Breast epithelium (tissue), 4 donors: ENCODE measurements at regions not wholly inside any gene's neighbourhood (a gene's known extent, or its start where the extent isn't known, plus 50 kb on each side); places are given as distances from the start of the nearest gene placed in this dataset.

Source experiments
- DNase-seq, 2 donors: peaks; one replicate each; pipeline ENCODE4 v3.0.0-alpha.2; 2019; ENCODE audit warnings: low spot score in 2 of 2
- H3K27ac ChIP-seq, 2 donors: fragments of 200-600 bp; sonication (generic) in 1 of 2; one replicate each; pipeline ENCODE4 v1.5.1; 2016 to 2019; ENCODE audit warnings: mild to moderate bottlenecking in 1 of 2
- H3K27me3 ChIP-seq, 2 donors: fragments of 200-600 bp; sonication (generic) in 1 of 2; one replicate each; pipeline versions ENCODE4 v1.5.1 to v1.6.0; 2017 to 2019; ENCODE audit warnings: control low read depth in 1 of 2, mild to moderate bottlenecking in 1 of 2
- H3K36me3 ChIP-seq: fragments of 200-600 bp; one replicate; pipeline ENCODE4 v1.5.1; 2019
- H3K4me1 ChIP-seq, 2 donors: fragments of 200-600 bp; sonication (generic); one replicate each; pipeline ENCODE4 v1.5.1; 2016 to 2019; ENCODE audit warnings: control low read depth in 1 of 2
- H3K4me3 ChIP-seq, 3 donors: fragments of 200-600 bp; sonication (generic); 1 replicate in 2 of 3; 2 replicates in 1 of 3; pipeline ENCODE4 v1.5.1; 2016 to 2019; ENCODE audit warnings: mild to moderate bottlenecking in 3 of 3, moderate library complexity in 2 of 3
- H3K9me3 ChIP-seq, 2 donors: fragments of 200-600 bp; sonication (generic) in 1 of 2; one replicate each; pipeline ENCODE4 v1.5.1; 2016 to 2019; ENCODE audit warnings: control low read depth in 1 of 2
- POLR2A ChIP-seq: fragments of 450-650 bp; IDR thresholded peaks from one replicate; pipeline ENCODE4 v1.6.1; 2016; ENCODE audit warnings: antibody characterized with exemption, mild to moderate bottlenecking, moderate library complexity
- POLR2AphosphoS5 ChIP-seq, 3 donors: sonication (generic); formaldehyde crosslinking; IDR thresholded peaks; one replicate each; pipeline ENCODE4 v1.6.1; 2017; ENCODE audit warnings: antibody characterized with exemption in 3 of 3
- intact Hi-C: fragments of 100-400 bp; cut with DNase I; formaldehyde crosslinking; loops from one replicate; pipeline ENCODE4 v1.15.1; 2023; ENCODE audit warnings: low total_unique reads
- TF ChIP-seq, protein P1 (sequence below), 3 donors: fragments of 450-650 bp; IDR thresholded peaks; one replicate each; pipeline ENCODE4 v1.5.1; 2016 to 2017; ENCODE audit warnings: antibody characterized with exemption in 3 of 3, mild to moderate bottlenecking in 3 of 3, moderate library complexity in 3 of 3

DNA sequence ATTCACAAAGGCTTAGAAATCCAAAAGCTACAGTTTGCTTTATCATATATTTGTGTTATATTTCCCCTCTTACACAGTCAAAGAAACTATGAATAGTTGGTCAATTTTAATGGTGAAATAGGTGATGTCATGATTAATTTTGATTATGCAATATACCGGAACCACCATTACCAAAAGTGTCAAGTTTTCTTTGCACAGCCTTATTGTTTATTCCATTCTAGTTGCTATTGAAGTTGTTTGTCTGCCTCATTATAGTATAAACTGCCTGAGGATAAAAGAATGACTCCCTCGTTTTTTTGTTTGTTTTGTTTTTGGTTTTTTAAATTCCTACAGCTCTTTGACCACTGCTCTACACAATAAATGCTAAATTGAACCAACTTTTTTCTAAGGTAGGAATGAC is 690.6 kb upstream of the ZP4 start:
- Histone ChIP-seq H3K9me3 (no peaks in the 10 kb centered on the region), H3K4me3 (no peak overlapping the region), H3K27ac (no peak overlapping the region), H3K27me3 (no peaks in the 10 kb centered on the region), H3K4me1 (no peaks in the 10 kb centered on the region), H3K36me3 (no peaks in the 10 kb centered on the region)
- TF ChIP-seq POLR2AphosphoS5 (IDR thresholded peaks at IDR 0.05) (no peak), POLR2A (no peak)
- TF ChIP-seq, protein P1, sequence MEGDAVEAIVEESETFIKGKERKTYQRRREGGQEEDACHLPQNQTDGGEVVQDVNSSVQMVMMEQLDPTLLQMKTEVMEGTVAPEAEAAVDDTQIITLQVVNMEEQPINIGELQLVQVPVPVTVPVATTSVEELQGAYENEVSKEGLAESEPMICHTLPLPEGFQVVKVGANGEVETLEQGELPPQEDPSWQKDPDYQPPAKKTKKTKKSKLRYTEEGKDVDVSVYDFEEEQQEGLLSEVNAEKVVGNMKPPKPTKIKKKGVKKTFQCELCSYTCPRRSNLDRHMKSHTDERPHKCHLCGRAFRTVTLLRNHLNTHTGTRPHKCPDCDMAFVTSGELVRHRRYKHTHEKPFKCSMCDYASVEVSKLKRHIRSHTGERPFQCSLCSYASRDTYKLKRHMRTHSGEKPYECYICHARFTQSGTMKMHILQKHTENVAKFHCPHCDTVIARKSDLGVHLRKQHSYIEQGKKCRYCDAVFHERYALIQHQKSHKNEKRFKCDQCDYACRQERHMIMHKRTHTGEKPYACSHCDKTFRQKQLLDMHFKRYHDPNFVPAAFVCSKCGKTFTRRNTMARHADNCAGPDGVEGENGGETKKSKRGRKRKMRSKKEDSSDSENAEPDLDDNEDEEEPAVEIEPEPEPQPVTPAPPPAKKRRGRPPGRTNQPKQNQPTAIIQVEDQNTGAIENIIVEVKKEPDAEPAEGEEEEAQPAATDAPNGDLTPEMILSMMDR (IDR thresholded peaks at IDR 0.05): no peak
- DNase-seq: no peak
- intact Hi-C loops: no loop called here

DNA sequence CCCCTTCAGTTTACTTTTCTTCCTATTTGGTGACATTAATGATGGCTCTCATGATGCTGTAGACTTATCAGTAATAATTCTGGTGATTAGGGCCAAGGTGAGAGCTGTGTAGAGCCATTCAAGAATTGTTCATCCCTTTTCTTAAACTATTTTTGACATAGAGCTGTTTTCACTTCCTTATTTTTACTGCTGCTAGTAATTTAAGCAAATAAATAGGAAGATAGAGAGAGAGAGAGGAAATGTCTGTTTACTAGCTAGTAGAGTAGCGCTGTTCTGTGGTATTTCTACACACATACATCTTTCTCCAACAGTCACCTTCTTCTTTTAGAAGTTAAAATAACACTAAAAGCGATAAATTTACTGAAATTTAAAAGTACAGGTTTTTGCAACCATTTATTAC is 678.0 kb upstream of the ZP4 start:
- no peak overlapping the region for H3K4me3 ChIP-seq
- no peaks in the 10 kb centered on the region for H3K4me1 ChIP-seq
- H3K9me3 ChIP-seq: no peaks in the 10 kb centered on the region
- no peak for DNase-seq
- no peak overlapping the region for H3K27ac ChIP-seq
- H3K36me3 ChIP-seq: no peaks in the 10 kb centered on the region
- TF ChIP-seq POLR2A: no peak
- TF ChIP-seq, protein P1 (IDR thresholded peaks at IDR 0.05): no peak
- no peak for TF ChIP-seq POLR2AphosphoS5 (IDR thresholded peaks at IDR 0.05)
- no peaks in the 10 kb centered on the region for H3K27me3 ChIP-seq
- intact Hi-C loops: no loop called here

DNA sequence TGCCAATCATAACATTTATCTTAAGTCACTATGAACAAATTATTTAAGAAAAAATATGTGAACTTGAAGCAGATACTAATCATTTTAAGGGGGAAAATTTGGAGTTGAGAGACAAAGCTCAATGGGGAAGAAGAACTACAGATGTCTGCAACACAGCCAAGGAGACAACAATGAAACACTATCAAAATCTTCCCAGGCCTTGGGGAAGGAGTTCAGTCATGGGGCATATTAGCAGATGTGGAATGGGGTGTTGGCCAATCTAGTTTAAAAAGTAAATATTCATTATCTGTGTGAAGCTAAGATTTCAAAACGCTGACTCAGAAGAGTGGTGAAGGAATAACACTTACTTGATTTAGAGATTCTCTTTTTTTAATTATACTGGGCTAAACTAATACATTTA is 671.6 kb upstream of the ZP4 start:
- intact Hi-C loops: no loop called here
- H3K4me1 ChIP-seq: no peaks in the 10 kb centered on the region
- H3K9me3 ChIP-seq: no peaks in the 10 kb centered on the region
- DNase-seq: no peak
- H3K27me3 ChIP-seq: no peaks in the 10 kb centered on the region
- H3K4me3 ChIP-seq: no peak overlapping the region
- no peaks in the 10 kb centered on the region for H3K36me3 ChIP-seq
- TF ChIP-seq POLR2A: no peak
- TF ChIP-seq POLR2AphosphoS5 (IDR thresholded peaks at IDR 0.05): no peak
- TF ChIP-seq, protein P1 (IDR thresholded peaks at IDR 0.05): no peak
- H3K27ac ChIP-seq: no peak overlapping the region

DNA sequence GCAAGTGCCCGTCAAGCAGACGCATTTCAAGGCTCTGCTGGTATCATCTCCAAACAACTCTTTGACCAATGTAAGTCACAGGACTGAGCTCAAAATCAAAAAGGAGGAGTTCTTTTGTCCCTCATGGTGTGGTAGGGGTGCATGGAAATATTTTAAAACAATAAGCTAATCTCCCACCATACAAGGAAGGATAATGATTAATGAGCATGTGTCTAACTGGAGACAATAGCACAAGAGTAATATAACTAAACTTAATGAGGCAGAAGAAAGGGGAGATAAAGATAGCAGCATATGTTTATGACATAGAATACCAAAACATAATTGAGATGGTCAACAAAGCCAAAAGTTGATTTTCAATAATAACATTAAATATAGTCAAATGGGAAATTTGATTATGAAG is 668.0 kb upstream of the ZP4 start:
- intact Hi-C loops: no loop called here

DNA sequence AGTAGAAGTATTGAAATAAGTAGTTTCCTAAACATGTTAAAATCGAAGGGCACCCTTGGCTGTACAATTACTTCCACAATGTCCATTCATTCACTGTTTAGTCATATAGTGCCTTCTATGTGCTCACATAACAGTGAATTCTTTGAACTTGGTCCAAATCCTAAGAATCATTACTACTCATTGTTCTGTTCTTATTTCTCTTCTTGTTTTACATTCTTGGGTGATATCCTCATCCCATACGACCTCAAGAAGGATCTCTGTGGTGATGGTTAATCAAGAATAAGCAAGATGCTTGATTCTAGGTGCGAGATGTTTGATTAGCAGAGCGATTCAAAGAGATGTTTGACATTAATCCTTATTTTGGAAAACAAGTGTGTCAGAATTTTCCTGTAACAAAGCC is 667.4 kb upstream of the ZP4 start:
- H3K36me3 ChIP-seq: no peaks in the 10 kb centered on the region
- H3K27me3 ChIP-seq: no peaks in the 10 kb centered on the region
- intact Hi-C loops: no loop called here
- no peak for DNase-seq
- TF ChIP-seq, protein P1 (IDR thresholded peaks at IDR 0.05): no peak
- TF ChIP-seq POLR2A (no peak), POLR2AphosphoS5 (IDR thresholded peaks at IDR 0.05) (no peak)
- H3K9me3 ChIP-seq: no peaks in the 10 kb centered on the region
- H3K4me3 ChIP-seq: no peak overlapping the region
- H3K27ac ChIP-seq: no peak overlapping the region
- no peaks in the 10 kb centered on the region for H3K4me1 ChIP-seq

More for the DNA sequence above, 668.0 kb upstream of the ZP4 start:
- H3K27ac ChIP-seq: no peak overlapping the region
- no peak overlapping the region for H3K4me3 ChIP-seq
- TF ChIP-seq, protein P1 (IDR thresholded peaks at IDR 0.05): no peak
- TF ChIP-seq POLR2AphosphoS5 (IDR thresholded peaks at IDR 0.05): no peak
- TF ChIP-seq POLR2A: no peak
- no peaks in the 10 kb centered on the region for H3K4me1 ChIP-seq
- no peaks in the 10 kb centered on the region for H3K36me3 ChIP-seq
- no peak for DNase-seq
- H3K9me3 ChIP-seq: no peaks in the 10 kb centered on the region
- H3K27me3 ChIP-seq: no peaks in the 10 kb centered on the region
